Keratinocyte (primary cell): ENCODE measurements at regions not wholly inside any gene's neighbourhood (a gene's known extent, or its start where the extent isn't known, plus 50 kb on each side); places are given as distances from the start of the nearest gene placed in this dataset.

Source experiments
- DNase-seq: peaks from one replicate; pipeline ENCODE4 v3.0.0-alpha.2; 2011; ENCODE audit warnings: low read depth, missing footprints, low spot score
- FAIRE-seq: peaks from 2 replicates; lab custom pipeline; 2011; peaks lifted over from hg19 to GRCh38; lab: Jason Lieb, UNC
- H2AFZ ChIP-seq: 2 replicates; pipeline ENCODE4 v1.6.0; 2012; ENCODE audit warnings: low read length, control low read depth, inconsistent platforms; ENCODE audit not compliant: control insufficient read depth
- H3K27ac ChIP-seq: 2 replicates; pipeline ENCODE4 v1.5.1; 2011; ENCODE audit warnings: low read length; ENCODE audit not compliant: control insufficient read depth, insufficient read depth
- H3K27me3 ChIP-seq: 3 replicates; pipeline ENCODE4 v1.6.0; 2011; ENCODE audit warnings: low read length; ENCODE audit not compliant: control insufficient read depth, insufficient read depth; ENCODE audit errors: extremely low read depth
- H3K36me3 ChIP-seq, 2 experiments: 2 replicates in 1 of 2; 3 replicates in 1 of 2; pipeline ENCODE4 v1.5.1; 2011; ENCODE audit warnings: low read length in 2 of 2, mild to moderate bottlenecking in 1 of 2; ENCODE audit not compliant: control insufficient read depth in 2 of 2, insufficient read depth in 2 of 2; ENCODE audit errors: extremely low read depth in 1 of 2
- H3K4me1 ChIP-seq: 3 replicates; pipeline ENCODE4 v1.5.1; 2011; ENCODE audit warnings: low read length; ENCODE audit not compliant: control insufficient read depth, insufficient read depth; ENCODE audit errors: extremely low read depth
- H3K4me2 ChIP-seq: 3 replicates; pipeline ENCODE4 v1.6.0; 2011; ENCODE audit warnings: low read depth, low read length; ENCODE audit not compliant: control insufficient read depth, insufficient read depth; ENCODE audit errors: extremely low read depth
- H3K4me3 ChIP-seq, 3 experiments: fragments of 200-600 bp in 1 of 3; sonication (generic) in 1 of 3; 2 replicates in 2 of 3; 3 replicates in 1 of 3; pipeline ENCODE4 v1.5.1; 2011 to 2016; ENCODE audit warnings: low read length in 3 of 3, mild to moderate bottlenecking in 3 of 3, control low read depth in 2 of 3, inconsistent platforms in 1 of 3, low read depth in 1 of 3, mixed read lengths in 1 of 3, mixed run types in 1 of 3, moderate library complexity in 1 of 3; ENCODE audit not compliant: control insufficient read depth in 2 of 3, insufficient read depth in 2 of 3; ENCODE audit errors: extremely low read depth in 1 of 3
- H3K79me2 ChIP-seq: 2 replicates; pipeline ENCODE4 v1.6.0; 2012; ENCODE audit warnings: low read length; ENCODE audit not compliant: control insufficient read depth, insufficient read depth
- H3K9ac ChIP-seq: 3 replicates; pipeline ENCODE4 v1.6.0; 2011; ENCODE audit warnings: low read length; ENCODE audit not compliant: control insufficient read depth, insufficient read depth; ENCODE audit errors: extremely low read depth
- H3K9me1 ChIP-seq: 3 replicates; pipeline ENCODE4 v1.6.0; 2011; ENCODE audit warnings: low read length; ENCODE audit not compliant: control insufficient read depth, insufficient read depth; ENCODE audit errors: extremely low read depth
- H3K9me3 ChIP-seq: 2 replicates; pipeline ENCODE4 v1.5.1; 2012; ENCODE audit warnings: low read depth, low read length; ENCODE audit not compliant: control insufficient read depth
- H4K20me1 ChIP-seq: 3 replicates; pipeline ENCODE4 v1.6.0; 2011; ENCODE audit warnings: low read length; ENCODE audit not compliant: control insufficient read depth, insufficient read depth; ENCODE audit errors: extremely low read depth
- CTCF ChIP-seq, 3 experiments: IDR thresholded peaks in 1 of 3; conservative IDR thresholded peaks in 1 of 3; optimal IDR thresholded peaks in 1 of 3; 2 replicates in 2 of 3; 3 replicates in 1 of 3; pipeline versions ENCODE3 to v1.5.1; 2011; ENCODE audit warnings: low read length in 3 of 3, mild to moderate bottlenecking in 3 of 3, moderate library complexity in 2 of 3, control low read depth in 1 of 3, inconsistent platforms in 1 of 3; ENCODE audit not compliant: insufficient read depth in 2 of 3; ENCODE audit errors: extremely low read depth in 1 of 3
- EZH2 ChIP-seq: IDR thresholded peaks from one replicate; pipeline ENCODE4 v1.6.1; 2012; ENCODE audit warnings: inconsistent platforms, mild to moderate bottlenecking, low read length, moderate library complexity
- dilution Hi-C: fragments of 300-500 bp; cut with MboI; formaldehyde crosslinking; loops from one replicate; pipeline ENCODE4 v1.7.0; 2020; ENCODE audit warnings: low sequenced_read_pairs; ENCODE audit not compliant: extremely low pct_ligation_motif_present

- no peak overlapping the region for H3K27ac ChIP-seq
- H2AFZ ChIP-seq, result no peak overlapping the region
- H3K27me3 ChIP-seq, result no peaks in the 10 kb centered on the region
- H3K4me2 ChIP-seq, result no peak overlapping the region
- no peak overlapping the region for H3K4me3 ChIP-seq
- no peaks in the 10 kb centered on the region for H3K79me2 ChIP-seq
- no peaks in the 10 kb centered on the region for H3K4me1 ChIP-seq
- no peaks in the 10 kb centered on the region for H3K9me1 ChIP-seq
- H3K9me3 ChIP-seq, result no peaks in the 10 kb centered on the region
- dilution Hi-C loops, result no loop called here
- H3K9ac ChIP-seq, result no peak overlapping the region
- FAIRE-seq, result no peak
- H3K36me3 ChIP-seq, result no peaks in the 10 kb centered on the region
- no peaks in the 10 kb centered on the region for H4K20me1 ChIP-seq
- no peak for TF ChIP-seq CTCF (optimal IDR thresholded peaks at IDR 0.05 in 1 of 3, IDR thresholded peaks at IDR 0.05 in 1 of 3, conservative IDR thresholded peaks at IDR 0.05 in 1 of 3; ENCODE audit: extremely low read depth in 1 of 3, insufficient read depth in 2 of 3, low read length in 3 of 3)
- TF ChIP-seq EZH2, result no peak
- DNase-seq, result no peak
Observed at GRCh38 chr10:113390896-113391295, 162.0 kb upstream of the HABP2 start.

GRCh38 chr10:113397047-113397446 is 155.8 kb upstream of the HABP2 start:
- TF ChIP-seq EZH2, result no peak
- no peak for TF ChIP-seq CTCF (optimal IDR thresholded peaks at IDR 0.05 in 1 of 3, IDR thresholded peaks at IDR 0.05 in 1 of 3, conservative IDR thresholded peaks at IDR 0.05 in 1 of 3; ENCODE audit: extremely low read depth in 1 of 3, insufficient read depth in 2 of 3, low read length in 3 of 3)
- Histone ChIP-seq H3K9me3 (no peaks in the 10 kb centered on the region), H3K27ac (no peak overlapping the region), H3K27me3 (no peaks in the 10 kb centered on the region), H3K4me1 (no peaks in the 10 kb centered on the region), H3K79me2 (no peaks in the 10 kb centered on the region), H2AFZ (no peak overlapping the region), H3K9me1 (no peaks in the 10 kb centered on the region), H4K20me1 (no peaks in the 10 kb centered on the region), H3K4me2 (no peak overlapping the region), H3K4me3 (no peak overlapping the region), H3K9ac (no peak overlapping the region), H3K36me3 (no peaks in the 10 kb centered on the region)
- dilution Hi-C loops, result no loop called here
- FAIRE-seq (no peak), DNase-seq (no peak)
